Hematopoietic multipotent progenitor cell treated with erythropoietin and hydrocortisone succinate and interleukin-3 and kit ligand, for 4 days (in vitro differentiated cells): ENCODE measurements at regions not wholly inside any gene's neighbourhood (a gene's known extent, or its start where the extent isn't known, plus 50 kb on each side); places are given as distances from the start of the nearest gene placed in this dataset.
"Not testable (repeated sequence)": the region's sequence is repeated elsewhere in the genome, so short reads cannot be mapped to it uniquely, and the experiment has no call there.

Experiments
- DNase-seq: peaks from one replicate; pipeline ENCODE4 v3.0.0-alpha.2; 2015

DNA sequence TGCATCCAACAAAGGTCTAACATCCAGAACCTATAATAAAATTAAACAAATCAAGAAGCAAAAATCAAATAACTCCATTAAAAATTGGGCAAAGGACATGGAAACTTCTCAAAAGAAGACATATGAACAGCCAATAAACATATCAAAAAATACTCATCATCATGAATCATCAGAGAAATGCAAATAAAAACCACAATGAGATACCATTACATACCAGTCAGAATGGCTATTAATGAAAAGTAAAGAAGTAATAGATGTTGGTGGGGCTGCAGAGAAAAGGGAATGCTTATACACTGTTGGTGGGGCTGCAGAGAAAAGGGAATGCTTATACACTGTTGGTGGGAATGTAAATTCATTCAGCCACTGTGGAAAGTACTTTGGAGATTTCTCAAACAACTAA lies 465.8 kb downstream of the ZIC3 start:
- DNase-seq, result no peak

DNA sequence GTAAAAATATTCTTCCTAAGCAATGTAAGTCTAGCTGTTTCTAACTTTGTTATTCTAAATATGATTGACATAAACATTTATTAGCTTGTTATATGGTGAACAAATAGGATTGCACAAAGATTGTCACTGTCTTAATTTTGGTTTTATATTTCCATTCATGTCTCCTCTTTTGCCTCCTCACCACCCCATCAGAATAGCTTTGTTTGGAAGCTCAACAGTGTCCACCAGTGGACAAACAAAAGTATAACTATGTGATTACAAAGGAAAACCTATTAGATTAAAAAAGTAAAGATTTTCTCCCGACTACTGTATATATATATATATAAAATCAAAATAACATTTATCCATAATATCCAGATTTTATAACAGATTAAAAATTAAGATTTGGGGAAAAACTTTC lies 468.2 kb downstream of the ZIC3 start:
- peak; percentile 1 for DNase-seq

DNA sequence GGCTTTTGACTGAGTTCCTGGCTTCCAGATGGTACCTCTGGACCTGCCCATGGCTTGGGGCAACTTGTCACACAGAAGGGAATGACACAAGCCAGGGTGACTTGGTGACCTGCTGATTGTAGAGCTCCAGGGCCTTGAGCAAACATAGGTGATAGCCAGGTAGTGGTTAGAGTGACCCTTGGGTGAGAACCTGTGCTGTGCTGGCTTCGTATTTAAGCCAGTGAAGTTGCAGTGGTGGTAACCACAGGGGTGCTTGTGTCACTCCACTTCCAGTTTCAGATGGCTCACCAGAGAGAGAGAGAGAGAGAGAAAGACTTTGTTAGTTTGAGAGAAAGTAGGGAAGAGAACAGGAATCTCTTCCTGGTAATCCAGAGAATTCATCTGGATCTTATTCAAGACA lies 471.6 kb downstream of the ZIC3 start:
- no peak for DNase-seq

DNA sequence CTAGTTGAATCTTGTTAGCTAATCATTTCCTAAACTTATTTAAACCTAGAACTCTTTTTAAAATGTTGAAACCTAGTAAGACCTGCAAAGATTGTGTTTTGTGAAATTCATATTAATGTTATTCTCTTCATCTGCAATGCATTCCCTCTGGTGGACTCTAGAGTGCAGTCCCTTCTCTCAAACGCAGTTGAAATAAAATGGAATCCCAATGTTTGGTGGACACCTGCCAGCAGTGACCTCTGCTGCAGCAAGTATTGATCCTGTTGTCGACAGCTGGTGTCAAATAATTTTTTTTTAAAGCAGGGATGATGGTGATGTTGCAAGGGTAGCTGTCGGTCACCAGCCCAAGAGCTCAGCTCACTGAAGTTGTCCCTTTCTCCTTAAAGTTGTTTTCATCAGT lies 492.0 kb downstream of the ZIC3 start:
- no peak for DNase-seq

DNA sequence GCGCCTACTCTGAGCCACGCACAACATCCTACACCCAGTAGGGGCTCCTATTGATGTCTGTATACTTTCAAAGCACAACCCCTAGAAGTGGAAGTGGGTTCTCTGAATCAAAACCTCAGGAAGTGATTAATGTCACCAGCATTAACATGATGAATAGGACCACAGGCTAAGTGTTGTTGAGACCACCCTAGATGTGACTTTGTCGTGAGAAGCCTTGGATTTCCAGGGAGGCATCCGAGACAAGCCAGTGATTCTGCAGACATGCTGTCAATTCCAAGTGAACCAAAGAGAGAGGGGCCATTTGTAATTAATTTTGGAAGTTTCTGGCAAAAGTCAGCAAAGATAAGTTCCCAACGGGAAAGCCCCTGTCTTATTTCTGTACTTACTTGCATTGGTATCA lies 493.0 kb downstream of the ZIC3 start:
- DNase-seq, result no peak

DNA sequence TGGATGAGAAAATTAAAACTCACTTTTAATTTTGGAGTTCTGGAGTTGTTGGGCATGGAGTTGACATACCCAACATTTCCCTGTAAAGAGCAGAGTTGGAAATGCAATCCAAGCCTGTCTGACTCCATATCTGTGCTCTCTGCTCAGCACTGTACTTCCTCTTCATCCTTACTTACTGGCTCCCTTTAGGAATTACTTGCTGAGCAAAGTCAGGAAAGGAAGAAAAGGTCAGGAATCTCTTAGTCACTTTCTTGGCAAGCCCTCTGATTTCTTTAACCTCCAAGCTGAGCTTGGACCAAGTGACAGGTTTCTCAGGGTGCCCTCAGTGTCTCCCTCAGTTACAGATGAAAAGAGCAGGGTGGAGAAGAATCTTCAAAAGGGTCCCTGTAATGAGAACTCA lies 501.5 kb downstream of the ZIC3 start:
- DNase-seq, result no peak

DNA sequence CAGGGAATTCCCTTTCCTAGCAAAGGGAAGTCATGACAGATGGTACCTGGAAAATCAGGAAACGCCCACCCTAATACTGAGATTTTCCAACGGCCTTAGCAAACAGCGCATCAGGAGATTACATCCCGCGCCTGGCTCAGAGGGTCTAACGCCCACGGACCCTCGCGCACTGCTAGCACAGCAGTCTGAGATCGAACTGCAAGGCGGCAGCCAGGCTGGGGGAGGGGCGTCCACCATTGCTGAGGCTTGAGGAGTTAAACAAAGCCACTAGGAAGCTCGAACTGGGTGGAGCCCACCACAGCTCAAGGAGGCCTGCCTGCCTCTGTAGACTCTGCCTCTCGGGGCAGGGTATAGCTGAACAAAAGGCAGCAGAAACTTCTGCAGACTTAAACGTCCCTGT lies 507.7 kb downstream of the ZIC3 start:
- DNase-seq, result no peak

DNA sequence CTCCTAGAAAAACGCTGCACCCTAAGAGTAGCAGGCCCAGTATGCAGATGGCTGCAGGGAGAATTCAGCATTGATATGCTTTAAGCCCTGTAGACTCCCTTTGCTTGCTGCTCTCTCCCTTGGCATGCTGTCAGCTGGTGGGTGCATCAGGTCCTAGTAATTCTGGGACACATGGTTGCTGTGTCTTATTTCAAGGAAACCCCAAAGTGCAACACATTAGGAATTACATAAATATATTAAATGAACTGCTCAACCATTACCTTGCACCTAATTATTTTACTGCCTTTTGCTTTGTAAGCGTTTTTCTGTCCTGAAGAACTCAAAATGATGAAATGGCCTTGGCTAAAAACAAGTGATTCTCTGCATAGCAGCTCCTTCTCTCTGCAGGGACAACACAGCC lies 516.3 kb downstream of the ZIC3 start:
- no peak for DNase-seq

DNA sequence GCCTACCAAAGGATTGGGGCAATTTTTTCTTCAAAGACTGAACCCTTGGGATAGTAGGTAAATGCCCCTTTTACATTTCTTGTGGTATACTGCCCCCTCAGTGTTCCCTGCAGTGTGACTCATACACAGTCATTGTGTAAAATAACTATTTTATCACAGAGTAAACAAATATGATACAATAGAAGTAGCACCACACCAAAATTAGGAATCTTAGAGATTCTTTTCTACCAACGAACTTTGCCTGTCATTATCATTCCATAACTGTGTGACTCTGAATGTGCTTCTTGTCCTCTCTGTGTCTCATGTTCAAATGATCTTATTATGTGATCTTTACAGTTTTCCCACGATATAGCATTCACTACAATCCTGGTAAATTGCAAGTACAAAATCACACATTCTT lies 517.0 kb downstream of the ZIC3 start:
- no peak for DNase-seq

DNA sequence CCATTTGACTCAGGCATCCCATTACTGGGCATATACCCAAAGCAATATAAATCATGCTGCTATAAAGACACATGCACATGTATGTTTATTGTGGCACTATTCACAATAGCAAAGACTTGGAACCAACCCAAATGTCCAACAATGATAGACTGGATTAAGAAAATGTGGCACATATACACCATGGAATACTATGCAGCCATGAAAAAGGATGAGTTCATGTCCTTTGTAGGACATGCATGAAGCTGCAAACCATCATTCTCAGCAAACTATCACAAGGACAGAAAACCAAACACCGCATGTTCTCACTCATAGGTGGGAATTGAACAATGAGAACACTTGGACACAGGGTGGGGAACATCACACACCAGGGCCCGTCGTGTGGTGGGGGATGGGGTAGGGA lies 545.0 kb downstream of the ZIC3 start:
- DNase-seq, result not testable (repeated sequence)

DNA sequence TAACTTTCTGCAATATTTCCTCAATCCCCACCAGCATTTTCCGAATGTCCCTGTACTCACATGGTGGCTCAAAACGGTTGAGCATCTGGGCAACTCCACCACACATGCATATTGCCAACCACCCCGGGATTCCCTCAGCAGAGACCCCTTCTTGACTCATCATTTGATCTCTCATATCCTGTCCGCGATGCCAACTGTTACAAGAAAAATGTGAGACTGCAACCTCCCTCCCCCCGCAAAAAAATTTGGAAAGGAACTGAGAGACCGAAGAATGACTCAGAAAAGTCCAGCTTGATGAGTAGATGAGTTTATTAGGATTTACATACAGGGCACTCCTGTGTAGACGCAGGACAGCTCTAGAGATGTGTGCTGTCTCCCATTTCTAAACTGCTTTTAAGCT lies 561.4 kb downstream of the ZIC3 start:
- DNase-seq, result no peak

DNA sequence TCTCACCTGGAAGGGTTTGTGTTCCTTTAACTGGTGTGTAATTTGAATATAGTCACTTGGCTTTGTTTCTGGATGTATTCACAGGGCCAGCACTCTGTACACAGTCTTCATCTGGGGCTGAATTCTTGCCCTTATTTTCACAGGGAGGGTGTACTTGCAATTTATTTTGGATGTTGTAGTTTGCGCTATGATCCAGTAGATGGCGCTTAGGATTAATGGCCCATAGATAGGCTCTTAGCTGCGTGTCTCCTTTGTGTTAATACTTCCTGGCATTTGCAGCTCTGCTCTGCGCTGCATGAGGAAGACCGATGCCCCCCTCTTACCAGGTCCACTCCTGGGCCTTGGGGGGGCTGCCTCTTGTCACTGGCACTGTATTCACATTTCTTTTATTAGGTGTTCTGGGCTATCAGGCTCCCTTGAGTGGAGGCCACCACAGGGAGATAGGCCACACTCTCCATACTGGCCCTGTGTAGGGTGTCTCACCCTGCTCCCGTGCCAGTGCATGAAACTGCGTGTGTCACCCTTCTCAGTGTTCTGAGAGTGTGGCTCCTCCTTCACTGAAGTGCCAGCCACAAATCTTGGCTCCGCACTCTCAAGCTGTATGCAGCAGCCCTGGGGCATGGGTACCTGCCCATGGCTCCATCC lies 562.2 kb downstream of the ZIC3 start:
- peak; percentile 59 for DNase-seq

DNA sequence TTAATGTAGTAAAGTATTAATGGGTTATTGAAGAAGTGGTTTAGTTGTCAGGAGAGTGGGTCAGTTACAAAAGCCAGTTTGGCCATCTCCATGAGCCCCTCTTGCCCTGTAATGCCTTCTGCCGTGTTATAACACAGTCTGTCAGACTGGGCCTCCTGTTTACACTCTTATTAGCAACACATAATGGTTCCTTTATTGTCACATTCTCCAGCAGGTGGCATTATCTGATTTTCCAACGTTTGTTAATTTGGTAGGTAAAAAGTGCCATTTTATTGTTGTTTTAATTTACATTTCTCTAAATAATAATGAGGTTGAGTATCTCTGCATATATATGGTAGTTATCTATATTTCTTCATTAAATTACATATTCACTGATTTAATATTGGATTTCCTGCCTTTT lies 560.8 kb downstream of the FGF13 start:
- DNase-seq, result peak; percentile 18

DNA sequence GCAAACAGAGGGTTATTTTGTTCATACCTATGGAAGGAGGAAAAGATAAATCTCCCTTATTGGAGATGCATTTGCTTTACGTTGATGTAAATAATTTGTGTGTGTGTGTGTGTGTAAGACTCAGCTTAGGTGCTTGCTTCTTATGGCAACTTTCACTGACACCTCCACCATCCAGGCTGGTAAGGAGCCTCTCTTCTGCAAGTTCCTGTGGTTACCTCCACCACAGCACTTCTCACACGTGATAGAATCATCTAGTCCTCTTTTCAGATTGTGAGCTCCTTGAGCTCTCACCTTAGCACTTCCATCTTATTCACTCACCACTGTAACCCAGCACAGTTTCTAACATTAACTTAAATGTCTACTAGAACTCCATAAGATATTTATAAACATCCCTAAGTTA lies 553.7 kb downstream of the FGF13 start:
- DNase-seq, result no peak

DNA sequence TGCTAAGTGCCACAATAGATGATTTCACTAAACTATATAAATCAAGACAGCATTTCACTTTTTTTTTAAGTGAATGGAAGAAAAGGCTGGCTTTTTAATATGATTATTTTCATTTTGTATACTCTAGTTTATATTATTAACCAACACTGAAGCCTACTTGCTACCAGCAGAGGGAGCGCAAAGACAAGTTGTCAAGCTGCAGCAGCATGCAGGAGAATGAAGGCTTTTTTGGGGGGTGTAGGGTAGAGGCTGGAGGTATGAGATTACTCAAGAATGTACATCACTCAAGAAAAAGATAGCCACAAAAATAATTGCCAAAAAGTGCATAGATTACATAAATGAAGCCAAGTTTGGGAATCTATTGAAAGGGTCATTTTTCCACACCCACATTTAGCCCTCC lies 519.5 kb downstream of the FGF13 start:
- DNase-seq, result peak; percentile 51

DNA sequence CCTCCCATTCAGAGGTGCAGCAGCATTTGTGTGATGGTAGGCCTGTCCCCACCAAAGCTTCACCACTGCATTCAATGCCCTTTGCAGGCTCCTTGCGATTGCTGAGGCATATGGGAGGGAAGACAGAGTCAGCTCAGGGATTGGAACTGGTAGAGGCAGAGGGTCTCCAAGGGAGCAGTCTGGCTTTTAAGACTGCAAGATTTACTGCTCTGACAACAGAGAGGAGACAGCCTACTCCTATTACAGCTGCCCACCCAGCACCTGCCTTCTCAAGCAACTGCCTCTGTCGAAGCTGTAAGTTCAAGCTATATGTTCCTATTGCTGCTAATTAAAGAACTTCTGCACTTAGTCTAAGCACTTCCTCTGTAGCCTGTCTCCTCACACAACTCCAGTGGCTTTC lies 481.8 kb downstream of the FGF13 start:
- DNase-seq, result no peak

DNA sequence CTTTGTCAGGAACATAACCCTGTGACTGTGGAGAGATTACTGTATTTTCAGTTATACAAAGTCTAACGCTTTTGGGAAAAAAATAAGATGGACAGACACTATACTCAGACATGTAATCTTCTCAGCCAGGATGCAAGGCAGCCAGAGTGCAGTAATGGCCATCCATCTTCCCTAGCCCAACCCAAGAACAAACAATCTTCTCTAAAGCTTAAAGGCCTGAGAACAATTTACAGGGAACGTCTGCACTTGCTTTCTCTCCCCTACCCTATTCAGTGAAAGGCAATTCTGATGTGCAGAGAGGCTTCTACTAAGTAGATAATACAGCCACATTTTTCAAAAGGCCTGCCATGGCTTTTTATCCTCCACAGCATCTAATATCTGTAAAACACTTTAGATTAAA lies 471.3 kb downstream of the FGF13 start:
- DNase-seq, result no peak

DNA sequence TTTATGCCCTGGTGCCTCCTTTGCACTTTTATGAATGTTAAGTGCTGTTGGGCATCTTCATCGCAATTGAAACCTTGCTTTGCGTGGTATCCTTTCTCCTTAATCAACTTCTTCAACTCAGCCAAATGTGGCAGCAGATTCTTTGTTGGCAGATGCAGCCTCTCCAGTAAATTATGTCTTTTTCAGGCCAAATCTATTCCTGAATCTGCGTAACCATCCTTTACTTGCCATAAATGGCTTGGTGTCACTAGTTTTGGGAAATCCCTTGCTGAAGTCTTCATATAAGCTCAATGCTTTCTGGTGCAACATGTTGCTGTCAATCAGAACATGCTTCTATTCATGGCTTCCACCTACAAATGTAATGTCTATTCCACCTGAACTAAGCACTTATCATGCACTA lies 457.5 kb downstream of the FGF13 start:
- DNase-seq, result no peak

DNA sequence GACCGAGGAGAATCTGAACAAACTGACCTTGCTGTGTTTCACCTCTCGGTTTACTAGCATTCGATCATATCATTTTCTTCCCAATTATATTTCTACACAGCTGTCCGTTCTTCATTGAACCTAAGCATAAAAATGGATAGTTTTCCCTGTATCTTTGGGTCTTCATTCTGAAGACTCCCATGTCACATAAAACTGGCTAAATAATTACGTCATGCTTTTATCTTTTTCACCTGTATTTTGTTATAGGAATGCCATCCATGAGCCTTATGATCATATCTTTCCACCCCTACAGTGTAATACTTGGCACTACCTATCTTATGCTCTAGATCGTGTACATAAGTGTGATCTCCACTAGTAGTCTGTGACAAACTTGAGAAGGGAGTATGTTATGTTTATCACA lies 456.1 kb downstream of the FGF13 start:
- no peak for DNase-seq

DNA sequence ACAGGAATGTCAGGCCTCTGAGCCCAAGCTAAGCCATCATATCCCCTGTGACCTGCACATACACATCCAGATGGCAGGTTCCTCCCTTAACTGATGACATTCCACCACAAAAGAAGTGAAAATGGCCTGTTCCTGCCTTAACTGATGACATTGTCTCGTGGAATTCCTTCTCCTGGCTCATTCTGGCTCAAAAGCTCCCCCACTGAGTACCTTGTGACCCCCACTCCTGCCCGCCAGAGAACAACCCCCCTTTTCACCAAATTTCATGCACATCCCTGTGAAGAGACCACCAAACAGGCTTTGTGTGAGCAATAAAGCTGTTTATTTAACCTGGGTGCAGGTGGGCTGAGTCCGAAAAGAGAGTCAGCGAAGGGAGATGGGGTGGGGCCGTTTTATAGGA lies 447.4 kb downstream of the FGF13 start:
- not testable (repeated sequence) for DNase-seq

DNA sequence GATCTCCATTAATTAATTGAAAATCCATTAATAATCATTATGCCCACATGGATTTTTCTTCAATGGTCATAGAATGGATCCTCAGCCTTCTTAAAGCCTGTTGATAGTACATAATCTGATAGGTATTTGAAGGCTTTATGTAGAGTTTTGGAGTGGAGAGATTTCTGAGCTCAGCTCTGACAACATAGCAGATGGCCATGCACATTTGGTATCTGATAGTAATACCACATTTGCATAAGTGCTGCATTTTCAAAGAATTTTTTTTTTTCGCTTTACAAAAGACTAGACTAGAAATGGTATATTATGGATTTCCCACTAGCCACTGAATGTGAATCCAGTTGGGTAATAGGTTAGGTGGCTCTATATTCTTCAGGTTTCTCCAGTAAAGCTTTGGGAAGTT lies 440.6 kb downstream of the FGF13 start:
- DNase-seq, result no peak

DNA sequence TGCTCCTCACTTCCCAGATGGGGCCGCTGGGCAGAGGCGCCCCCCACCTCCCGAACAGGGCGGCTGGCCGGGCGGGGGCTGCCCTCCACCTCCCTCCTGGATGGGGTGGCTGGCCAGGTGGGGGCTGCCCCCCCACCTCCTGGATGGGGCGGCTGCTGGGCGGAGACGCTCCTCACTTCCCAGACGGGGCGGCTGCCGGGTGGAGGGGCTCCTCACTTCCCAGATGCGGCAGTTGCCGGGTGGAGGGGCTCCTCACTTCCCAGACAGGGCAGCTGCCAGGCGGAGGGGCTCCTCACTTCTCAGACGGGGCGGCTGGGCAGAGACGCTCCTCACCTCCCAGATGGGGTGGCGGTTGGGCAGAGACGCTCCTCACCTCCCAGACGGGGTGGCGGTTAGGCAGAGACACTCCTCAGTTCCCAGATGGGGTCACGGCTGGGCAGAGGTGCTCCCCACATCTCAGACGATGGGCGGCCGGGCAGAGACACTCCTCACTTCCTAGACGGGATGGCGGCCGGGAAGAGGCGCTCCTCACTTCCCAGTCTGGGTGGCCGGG lies 428.8 kb downstream of the FGF13 start:
- DNase-seq, result not testable (repeated sequence)

DNA sequence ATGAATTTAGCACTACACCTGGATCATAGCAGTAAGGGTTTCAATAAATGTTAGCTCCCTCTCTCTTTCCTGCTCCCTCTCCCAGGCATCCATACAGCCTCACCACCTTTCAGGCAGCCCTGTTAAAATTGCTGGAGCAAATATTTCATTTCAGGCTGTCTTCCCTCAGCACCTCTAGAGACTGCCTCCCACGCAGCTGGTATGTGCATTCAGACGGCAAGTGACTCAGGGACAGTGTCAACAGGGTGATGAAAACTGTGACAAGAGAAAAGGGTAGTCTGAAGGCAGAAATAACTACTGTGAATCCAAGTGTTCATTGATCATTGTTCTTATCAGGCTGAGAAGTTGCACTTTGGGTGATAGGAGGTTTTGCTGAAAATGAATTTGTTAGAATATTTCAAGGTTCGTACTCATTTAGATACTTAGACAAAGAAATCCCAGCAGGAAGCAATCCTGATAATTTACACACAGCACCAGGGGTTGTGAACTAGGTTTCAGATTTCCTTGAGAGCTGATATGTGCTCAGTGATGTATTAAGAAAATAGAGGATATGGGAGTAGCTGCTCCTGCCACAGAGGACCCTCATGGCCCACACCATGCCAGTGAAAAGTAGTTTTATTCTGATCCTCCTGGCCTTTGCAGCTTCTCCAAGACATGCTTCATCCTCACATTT lies 424.2 kb downstream of the FGF13 start:
- DNase-seq, result no peak

DNA sequence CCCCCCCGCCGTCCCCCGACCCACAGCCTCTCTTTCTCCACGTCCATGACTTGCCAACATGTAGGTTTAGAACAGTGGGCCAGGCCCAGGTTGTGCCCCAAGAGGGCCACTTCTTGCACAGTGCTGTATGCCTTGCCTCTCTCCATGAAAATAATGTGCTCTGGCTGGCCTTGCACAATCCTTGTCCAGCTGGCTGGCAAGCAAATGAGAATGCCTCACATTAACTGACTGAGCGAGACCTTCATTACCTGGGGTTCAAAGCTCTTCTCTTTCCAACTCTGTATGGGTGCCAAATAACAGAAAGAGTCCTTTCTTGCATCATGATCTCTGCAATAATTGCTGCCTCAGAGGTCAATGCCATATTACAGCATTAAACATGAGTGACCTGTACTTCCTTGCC lies 416.6 kb downstream of the FGF13 start:
- DNase-seq, result no peak

DNA sequence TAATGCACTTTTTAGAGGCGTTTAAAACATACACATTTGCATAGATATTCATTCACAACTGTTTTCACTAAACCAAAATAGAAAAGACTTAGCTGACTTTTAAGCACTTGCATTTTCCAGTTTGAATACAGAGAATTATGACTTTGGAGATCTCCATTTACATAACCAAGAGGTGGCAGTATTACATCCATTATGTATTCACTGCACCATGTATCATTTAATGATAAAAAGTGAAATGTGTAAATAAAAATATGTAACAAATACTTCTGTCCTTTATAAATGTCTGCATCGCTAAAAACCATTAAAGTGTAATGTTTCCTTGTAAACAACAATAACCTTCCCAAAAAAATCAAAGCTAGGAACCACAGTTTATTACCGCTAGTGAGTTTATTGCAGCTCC lies 413.2 kb downstream of the FGF13 start:
- peak; percentile 0 for DNase-seq
